Right renal cortex interstitium (tissue), 3 donors: ENCODE measurements at regions not wholly inside any gene's neighbourhood (a gene's known extent, or its start where the extent isn't known, plus 50 kb on each side); places are given as distances from the start of the nearest gene placed in this dataset.
"Not testable (repeated sequence)": the region's sequence is repeated elsewhere in the genome, so short reads cannot be mapped to it uniquely, and the experiment has no call there.

Experiments
- DNase-seq, 3 donors: peaks; one replicate each; pipeline ENCODE4 v3.0.0-alpha.2; 2013; ENCODE audit warnings: low read depth in 3 of 3, low spot score in 2 of 3

DNA sequence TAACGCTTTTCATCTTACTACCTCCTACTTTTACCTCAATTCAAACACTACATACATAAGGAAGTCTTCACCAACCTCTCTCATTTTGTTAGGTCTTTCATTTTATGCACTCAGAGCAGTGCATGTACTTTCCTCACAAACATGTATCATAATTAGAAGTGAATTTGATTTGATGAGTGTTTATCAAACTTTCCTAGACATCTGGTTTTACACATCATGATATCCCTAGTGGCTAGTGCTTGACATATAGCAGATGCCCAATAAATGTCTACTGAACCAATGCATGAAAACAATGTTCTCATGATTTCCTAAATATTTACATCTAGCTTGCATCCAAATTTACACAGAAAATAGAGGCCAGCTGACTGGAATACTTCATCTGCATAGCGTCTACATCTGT is 323.4 kb upstream of the KIF2B start:
- DNase-seq = no peak

GRCh38 chr17:53496356-53496755 is 326.4 kb upstream of the KIF2B start:
- no peak for DNase-seq

GRCh38 chr17:53492532-53492931 is 330.2 kb upstream of the KIF2B start:
- DNase-seq = no peak

DNA sequence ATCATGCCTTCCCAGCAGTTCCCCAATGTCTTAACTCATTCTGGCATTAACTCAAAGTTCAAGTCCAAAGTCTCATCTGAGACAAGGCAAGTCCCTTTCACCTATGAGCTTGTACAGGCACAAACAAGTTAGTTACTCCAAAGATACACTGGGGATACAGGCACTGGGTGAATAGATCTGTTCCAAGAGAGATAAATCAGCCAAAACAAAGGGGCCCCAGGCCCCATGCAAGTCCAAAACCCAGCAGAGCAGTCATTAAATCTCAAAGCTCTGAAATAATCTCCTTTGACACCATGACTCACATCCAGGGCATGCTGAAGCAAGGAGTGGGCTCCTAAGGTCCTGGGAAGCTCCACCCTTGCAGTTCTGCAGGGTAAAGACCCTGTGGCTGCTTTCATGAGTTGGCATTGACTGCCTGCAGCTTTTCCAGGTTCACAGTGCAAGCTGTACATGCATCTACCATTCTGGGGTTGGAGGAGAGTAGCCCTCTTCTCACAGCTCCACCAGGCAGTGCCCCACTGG is 332.2 kb upstream of the KIF2B start:
- no peak for DNase-seq

- no peak for DNase-seq
Observed at GRCh38 chr17:53483704-53484103, 339.0 kb upstream of the KIF2B start.

DNA sequence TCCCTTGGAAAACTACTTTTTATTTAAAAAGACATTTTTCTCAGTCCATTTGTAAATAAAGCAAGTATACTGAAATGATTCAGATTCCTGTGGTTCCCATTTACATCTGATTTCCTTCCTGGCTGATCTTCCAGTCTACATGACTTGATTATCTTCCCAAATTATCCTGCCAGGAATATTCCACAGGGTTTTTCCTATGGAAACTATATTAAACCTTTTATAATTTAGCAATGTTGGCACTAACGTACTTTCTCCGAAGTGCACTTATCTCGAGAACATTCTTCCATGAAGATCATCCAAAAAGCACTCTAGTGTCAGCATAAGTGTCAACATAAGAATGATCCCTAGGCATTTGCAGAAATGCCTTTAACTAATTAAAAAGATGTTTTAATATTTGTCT is 347.7 kb upstream of the KIF2B start:
- no peak for DNase-seq

DNA sequence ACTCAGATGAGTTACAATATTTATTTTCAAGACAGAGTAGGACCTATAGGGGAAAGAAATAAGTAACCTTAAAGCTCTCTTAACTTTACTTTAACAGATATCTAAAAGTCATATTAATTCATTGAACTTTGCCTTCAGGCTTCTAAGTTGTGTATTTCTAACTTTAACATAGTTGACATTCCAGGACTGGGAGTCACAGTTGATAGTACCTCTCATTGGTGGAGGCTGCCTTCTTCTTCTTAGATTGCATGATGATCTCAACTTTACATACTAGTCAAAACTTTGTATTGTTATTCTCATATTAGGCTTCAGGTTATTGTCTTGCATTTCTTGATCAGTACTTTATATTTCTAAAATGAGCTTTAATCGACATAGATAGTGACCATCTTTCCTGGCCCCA is 350.1 kb upstream of the KIF2B start:
- DNase-seq = no peak

DNA sequence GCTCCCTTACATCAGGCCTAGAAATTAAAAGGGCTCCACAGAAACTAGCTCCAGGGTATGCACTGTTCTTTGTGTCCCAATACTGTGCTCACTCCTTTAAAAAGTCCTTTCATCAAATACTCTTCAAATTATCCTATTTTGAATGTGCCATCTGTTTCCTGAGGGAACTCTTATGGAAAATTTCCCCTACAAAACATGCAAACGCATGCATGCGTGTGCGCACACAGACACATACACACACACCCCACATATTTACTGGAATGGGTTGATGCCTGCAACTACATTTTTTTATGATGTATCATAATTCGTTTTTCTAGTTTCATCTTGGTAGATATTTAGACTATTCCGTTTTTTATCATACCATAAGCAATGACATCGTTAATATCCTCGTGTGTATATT is 351.2 kb upstream of the KIF2B start:
- DNase-seq = no peak

- DNase-seq = no peak
Observed at GRCh38 chr17:53470626-53471025, 352.1 kb upstream of the KIF2B start.

DNA sequence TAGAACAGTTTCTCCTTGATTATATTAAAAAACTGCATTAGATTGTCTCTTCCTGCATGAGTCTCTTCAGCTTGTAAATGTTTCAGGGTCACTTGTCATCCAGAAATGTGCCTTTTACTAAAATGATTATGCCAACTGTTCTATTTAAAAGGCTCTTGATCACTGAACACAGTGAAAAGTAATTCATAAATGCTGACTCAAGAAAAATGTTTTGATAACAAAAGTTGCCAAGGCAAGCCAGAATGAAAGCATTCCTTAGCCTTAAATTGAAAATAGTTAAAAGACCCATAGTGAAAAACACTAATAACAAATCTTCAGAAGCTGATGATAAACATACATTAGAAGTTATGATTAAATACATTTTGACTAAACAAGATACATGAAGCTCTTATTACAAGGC is 356.0 kb upstream of the KIF2B start:
- DNase-seq = no peak

- DNase-seq = not testable (repeated sequence)
Observed at GRCh38 chr17:53464396-53464795, 358.3 kb upstream of the KIF2B start.

DNA sequence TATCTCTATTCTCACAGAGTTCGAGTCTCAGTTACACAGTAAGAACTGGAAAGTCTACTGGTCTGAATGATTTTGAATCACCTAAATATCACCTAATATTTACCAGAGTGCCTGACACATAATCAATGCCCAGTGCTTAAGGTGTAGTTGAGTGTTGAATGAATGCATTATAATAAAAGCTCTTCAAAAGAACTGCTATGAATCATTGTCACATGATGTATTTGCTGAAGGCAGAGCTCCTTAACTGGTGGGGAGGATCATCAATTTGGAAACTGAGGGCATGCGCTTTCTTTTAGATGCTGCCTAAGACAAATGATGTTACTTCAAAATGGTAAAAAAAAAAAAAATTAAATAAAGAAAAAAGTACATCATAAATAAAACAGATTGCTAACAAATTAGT is 359.4 kb upstream of the KIF2B start:
- no peak for DNase-seq

DNA sequence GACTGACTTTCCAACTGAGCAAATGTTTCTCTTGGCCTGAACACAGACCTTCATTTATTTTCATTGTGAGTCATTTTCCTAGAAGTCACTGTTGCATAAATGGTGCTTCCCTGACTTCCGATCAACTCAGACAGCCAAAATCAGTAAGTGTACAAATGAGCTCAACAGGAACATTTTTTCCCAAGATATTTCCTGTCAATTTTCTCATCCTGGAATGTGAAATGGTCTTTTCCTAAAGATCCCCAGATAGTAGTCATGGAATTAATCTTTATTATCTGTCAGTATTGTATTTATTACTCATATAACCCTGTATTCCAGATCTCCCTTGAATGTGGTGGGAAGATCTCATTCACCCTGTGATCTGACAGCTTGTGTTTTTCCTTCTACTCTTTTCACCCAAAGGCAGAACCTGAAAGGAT is 360.3 kb upstream of the KIF2B start:
- DNase-seq = no peak

GRCh38 chr17:53455943-53456342 is 366.8 kb upstream of the KIF2B start:
- not testable (repeated sequence) for DNase-seq

GRCh38 chr17:53454337-53454736 is 368.4 kb upstream of the KIF2B start:
- no peak for DNase-seq

GRCh38 chr17:53449324-53449723 is 373.4 kb upstream of the KIF2B start:
- DNase-seq = no peak

DNA sequence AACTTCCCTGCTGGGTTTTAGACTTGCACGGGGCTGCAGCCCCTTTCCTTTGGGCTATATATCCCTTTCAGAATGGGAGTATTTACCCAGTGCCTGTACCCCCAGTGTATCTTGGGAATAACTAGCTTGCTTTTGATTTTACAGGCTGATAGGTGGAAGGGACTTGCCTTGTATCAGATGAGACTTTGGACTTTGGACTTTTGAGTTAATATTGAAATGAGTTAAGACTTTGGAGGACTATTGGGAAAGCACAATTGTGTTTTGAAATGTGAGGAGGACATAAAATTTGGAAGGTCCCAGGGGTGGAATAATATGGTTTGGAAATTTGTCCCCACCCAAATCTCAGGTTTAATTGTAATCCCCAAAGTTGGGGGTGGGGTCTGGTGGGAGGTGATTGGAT is 393.8 kb upstream of the KIF2B start:
- no peak for DNase-seq

DNA sequence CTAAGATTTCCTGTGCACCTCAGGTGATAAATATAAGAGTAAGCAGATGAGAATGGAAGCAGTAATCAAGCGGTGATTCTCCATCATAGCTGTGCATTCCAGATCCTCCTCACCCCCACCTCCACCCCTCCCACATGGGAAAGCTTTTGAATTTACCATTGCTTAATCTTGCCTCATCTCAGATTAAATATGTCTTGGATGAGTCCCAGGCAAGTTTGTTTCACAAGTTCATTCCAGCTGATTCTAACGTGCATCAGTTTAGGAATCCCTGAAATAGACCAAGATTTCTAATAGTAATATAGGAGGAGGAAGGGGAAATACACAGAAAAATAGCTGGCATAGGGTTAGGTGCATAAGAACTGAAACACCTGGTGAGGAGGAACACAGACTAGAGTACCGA is 396.2 kb upstream of the KIF2B start:
- no peak for DNase-seq

DNA sequence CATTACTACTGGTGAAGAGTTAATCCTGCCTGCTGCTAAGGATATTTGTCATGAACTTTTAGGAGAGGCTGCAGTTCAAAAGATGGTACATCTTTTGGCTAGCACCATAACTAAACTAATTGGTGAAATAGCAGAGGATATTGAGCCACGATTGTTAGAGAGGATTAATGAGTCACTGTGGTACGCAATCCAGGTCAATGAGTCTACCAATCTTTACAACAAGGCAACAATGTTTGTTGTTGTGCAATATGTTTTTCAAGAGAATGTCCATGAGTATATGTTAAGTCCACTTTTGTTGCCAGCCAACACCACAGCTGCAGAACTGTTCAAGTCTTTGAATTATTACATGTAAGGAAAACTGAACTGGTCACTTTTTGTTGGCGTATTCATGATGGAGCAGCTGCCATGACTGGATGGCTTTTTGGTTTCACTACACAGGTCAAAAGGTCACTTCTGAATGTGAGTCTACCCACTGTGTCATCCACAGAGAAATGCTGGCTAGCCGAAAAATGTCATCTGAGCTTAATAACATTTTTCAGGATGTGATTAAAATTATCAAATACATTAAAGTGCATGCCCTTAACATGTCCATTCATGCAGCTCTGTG is 402.6 kb upstream of the KIF2B start:
- no peak for DNase-seq

DNA sequence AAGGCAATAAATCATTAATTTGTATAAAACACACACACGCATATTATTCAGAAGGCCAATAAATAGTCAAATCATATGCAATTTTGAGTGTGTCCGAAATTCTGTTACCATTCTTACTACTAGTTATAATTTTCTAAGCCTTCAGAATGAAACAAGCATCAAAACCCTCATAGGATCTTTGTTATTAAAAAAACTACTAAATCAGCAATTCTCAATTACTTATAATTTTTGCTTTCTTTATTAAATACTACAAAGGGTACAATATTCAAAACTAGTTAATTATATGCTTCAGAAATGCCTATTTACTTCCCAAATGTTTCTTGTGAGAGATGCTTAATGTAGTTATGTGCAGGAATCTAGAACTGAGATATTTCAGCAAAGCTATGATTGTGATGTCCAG is 413.1 kb upstream of the KIF2B start:
- DNase-seq = no peak

DNA sequence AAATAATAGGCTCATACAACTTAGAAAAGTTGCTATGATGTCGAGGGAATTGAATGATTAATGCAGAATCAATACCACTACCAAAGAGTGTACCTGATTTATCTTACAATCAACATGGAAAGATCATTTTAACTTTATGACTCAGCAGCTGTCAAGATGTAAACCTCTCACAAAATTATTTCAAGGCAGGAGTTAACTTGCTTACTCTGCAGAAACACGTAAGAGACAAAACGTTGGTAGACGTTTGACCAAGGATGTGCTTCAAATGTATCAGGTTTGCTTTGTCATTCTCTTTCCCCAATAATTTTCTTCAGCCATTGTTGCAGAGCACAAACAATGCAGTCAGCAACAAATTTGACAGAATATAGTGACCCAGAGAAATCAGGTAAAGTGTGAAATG is 415.8 kb upstream of the KIF2B start:
- DNase-seq = no peak

DNA sequence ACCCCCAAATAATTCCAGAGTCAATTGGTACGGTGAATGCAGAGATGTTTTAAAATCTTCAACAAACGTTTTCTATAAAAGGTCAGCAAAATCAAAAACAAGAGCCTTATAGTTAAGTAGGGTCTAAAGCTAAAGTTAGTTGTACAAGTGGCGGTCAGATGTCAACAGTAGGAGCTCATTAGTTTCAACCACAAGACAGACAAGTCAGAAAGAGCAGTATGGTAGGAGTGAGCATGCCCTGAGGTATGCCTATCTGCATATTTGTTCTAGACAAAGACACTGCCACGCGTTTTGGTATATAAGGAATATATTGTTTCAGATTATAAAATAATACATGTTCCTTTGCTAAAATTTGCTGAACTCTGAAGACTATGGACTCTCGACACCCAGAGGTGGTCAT is 431.5 kb upstream of the KIF2B start:
- no peak for DNase-seq

DNA sequence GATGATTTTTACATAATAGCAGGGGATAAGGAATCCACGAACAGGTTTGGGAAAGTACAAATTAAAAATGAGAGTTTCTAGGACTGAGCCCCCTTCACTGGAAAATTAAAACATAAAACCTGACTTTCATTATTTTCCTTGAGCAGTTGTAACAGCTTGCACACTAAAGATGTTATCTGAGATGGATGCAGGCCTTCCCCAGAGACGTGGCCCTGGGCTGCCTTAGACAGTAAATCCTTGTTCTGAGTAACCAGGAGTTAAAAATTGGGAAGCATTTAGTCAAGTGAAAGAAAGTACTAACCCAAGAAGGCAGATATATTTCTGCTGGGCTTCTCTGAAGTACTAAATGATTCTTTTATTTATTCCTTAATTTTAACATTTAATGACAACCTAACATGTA is 432.2 kb upstream of the KIF2B start:
- no peak for DNase-seq
